HG02623 (cell line): ENCODE measurements at regions not wholly inside any gene's neighbourhood (a gene's known extent, or its start where the extent isn't known, plus 50 kb on each side); places are given as distances from the start of the nearest gene placed in this dataset.

Source experiments
- ATAC-seq: cut with Tn5 transposase; IDR thresholded peaks from one replicate; pipeline ENCODE4 v1.9.1; 2021; ENCODE audit warnings: moderate library complexity; ENCODE audit not compliant: unreplicated experiment

GRCh38 chr12:43100231-43100630 lies 451.8 kb downstream of the ADAMTS20 start:
- ATAC-seq: no peak

DNA sequence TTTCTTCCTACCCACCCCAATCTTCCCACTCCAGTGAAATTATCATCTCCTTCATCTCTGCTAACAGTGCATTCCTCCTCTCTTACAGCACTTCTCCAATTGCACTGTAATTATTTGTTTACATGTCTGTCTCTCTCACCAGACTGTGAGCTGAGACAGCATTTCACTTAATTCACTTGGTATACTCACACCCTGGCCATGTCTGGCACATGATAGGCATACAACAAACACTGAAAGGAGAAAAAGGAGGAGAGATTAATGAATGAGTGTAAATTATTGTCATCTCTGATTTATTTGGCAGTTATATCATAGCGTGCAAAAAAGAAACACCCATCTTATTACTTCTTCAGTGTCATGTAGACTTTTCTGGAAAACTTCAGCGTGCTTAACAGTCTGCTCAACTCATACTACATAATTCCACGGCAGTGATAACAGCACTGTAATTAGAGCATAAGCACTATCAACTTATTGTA lies 452.3 kb downstream of the ADAMTS20 start:
- no peak for ATAC-seq

- no peak for ATAC-seq
Observed at GRCh38 chr12:43098766-43099550, 453.0 kb downstream of the ADAMTS20 start.

DNA sequence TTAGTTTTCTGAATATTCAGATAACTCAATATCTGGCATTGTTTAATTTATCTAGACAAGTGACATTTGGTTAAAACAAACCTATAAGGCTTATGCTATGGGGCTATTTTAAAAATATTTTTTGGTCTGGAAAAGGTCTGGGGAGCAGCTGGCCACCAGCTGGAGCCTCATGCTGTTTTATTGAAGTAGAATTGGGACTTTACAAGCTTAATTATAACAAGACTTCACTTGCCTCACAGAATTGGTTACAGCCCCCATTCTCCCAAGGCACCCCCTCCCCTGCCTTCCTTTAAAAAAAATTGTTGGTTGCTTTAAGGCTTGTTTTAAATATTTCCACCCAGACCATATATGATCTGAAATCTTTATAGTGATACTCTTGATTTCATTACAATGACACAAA lies 453.9 kb downstream of the ADAMTS20 start:
- no peak for ATAC-seq

DNA sequence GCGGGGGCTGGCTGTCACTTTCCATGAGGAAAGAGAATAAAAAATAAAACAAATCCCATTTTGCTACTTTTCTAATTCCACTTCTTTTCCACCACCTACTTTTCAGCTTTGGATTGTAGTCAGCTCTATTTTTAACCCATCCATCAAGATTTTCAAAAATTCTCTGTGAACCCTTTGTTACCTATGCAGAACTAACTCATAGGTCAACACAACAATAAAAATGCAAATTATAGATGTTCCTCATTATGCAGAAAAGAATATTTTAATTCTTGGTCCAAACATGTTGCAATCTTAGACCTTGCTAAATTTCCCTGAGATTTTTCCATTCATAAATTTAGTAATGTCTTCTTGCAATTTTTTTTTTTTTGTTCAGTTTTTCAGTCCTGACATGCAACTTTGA lies 454.5 kb downstream of the ADAMTS20 start:
- no peak for ATAC-seq

- no peak for ATAC-seq
Observed at GRCh38 chr12:43095669-43096280, 456.2 kb downstream of the ADAMTS20 start.

GRCh38 chr12:43094886-43095575 lies 457.0 kb downstream of the ADAMTS20 start:
- no peak for ATAC-seq

- ATAC-seq: no peak
Observed at GRCh38 chr12:43090981-43091380, 461.0 kb downstream of the ADAMTS20 start.

DNA sequence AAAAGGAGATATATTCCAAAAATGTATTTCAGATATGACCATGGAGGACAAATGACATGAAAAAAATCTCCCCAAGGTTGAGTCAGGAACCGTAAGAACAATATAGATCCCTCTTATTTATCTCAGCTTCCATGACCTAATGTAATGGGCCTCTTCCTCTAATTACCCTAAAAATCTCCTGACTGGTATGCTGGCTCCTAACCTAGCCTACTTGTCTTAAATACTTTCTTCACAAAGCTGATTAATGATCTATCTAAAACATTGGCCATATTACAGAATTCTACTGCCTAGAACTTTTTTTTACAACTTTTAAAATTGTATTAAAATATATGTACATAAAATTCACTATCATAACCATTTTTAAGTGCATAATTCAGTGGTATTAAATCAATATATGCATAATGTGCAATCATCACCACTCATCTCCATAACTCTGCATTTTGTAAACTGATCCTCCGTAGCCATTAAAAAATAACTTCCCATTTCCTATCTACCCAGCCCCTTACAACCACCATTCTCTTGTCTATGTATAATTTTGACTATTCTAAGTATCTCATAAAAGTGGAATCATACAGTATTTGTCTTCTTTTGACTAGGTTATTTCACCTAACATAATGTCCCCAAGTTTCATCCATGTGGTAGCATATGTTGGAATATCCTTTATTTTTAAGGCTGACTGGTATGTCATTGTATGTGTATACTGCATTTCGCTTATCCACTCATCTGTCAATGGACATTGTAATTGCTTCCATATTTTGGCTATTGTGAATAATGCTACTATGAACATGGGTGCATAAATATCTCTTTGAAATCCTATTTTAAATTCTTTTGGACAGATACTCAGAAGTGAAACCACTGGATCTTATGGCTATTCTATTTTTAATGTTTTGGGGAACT lies 464.6 kb downstream of the ADAMTS20 start:
- no peak for ATAC-seq

DNA sequence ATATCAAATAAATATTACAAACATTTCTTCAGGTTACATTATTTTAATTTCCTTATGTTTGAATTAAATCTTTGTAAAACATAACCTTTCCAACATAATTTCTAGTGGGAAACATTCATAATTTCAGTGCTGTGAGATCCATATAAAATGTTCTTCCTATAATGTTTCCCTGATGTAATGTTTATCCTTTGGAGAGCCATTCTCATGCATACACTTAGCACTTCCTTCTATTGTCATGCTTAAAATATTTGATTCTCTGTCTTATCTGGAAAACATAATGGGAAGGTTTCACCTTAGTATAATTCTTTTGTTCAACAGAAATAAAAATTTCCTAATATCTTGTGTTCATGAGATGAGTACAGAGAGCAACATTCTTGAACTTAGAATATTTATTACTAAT lies 472.5 kb downstream of the ADAMTS20 start:
- ATAC-seq: no peak

DNA sequence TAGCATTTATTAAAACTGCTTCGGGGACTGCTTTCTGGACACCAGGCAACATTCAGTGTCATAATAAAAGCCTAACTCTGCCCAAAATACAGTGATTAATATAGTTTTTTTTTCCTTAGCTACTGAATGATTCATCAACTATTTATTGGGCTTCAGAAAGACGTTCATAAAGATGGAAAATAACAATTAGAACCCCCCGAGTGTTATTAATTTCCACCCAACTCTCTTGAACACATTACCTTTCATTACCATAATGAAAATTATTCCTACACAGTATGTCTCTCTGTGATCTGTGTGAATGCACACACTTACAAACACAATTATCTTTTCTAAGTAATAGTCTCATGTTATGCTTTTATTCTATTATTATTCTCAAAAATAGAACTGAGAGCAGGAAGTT lies 473.0 kb downstream of the ADAMTS20 start:
- ATAC-seq: no peak

GRCh38 chr12:43072431-43072830 lies 479.6 kb downstream of the ADAMTS20 start:
- ATAC-seq: no peak

DNA sequence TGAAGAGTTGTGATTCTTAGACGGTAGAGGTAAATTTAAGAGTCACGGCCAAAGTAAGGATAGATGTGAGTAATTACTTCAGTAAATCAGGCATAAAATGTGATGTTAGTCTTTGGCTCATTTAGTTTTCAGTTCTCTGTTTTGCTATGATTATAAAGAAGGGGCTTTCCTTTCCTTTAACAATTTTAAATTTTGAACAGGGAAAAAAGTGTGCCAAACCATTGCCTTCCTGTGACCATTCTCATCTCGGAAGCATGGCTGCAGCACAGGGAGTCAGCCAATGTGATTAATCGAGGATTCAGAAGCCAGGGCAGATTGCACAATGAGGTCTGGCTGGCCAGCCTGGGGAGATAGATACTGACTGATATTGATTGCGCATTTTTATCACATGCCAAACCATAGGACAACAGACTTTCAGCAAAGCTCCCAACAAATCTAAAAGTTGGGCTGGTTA lies 480.2 kb upstream of the PRICKLE1 start:
- no peak for ATAC-seq

DNA sequence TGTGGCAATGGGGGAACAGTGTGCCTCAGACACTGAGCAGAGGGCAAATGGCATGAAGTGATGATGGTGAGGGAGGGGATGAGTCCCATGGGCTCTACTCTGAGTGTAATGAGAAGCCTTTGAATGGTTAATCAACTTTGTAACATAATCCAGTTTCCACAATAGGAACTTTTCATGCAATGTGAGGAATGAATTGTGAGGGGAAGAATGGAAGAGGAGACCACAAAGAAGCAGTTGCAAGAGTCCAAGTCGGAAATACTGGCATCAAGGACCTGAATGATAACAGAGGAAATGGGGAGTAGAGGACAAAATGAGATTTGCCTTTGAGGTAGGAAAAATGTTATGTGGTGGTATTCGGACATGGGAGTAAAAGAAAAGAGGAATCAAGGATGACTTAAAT lies 476.9 kb upstream of the PRICKLE1 start:
- no peak for ATAC-seq

GRCh38 chr12:43063650-43064049 lies 474.1 kb upstream of the PRICKLE1 start:
- ATAC-seq: no peak

- no peak for ATAC-seq
Observed at GRCh38 chr12:43062201-43062895, 472.8 kb upstream of the PRICKLE1 start.

DNA sequence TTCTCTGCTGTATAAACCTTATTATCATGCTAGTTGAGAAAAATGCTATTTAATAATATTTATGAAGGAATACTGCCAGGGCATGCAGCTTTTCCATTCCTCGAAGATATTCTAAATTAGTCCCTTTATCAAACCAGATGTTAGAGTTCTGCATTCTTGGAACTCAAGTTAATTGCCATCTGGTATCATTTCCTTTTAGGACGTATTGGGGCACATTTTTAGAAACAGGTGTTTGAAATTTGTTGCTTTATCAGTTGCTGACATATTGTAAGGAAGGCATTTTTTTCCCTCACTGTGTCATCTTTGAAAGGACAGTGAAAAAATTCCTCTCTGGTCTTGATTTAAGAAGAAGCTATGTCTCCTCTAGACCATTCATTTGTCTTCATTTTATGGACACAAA lies 471.2 kb upstream of the PRICKLE1 start:
- no peak for ATAC-seq

- ATAC-seq: no peak
Observed at GRCh38 chr12:43058616-43059015, 469.1 kb upstream of the PRICKLE1 start.

GRCh38 chr12:43057566-43057965 lies 468.0 kb upstream of the PRICKLE1 start:
- ATAC-seq: no peak

GRCh38 chr12:43054085-43054484 lies 464.5 kb upstream of the PRICKLE1 start:
- no peak for ATAC-seq
